PC-3 (cell line): ENCODE measurements at regions not wholly inside any gene's neighbourhood (a gene's known extent, or its start where the extent isn't known, plus 50 kb on each side); places are given as distances from the start of the nearest gene placed in this dataset.

ENCODE experiments used
- ATAC-seq: fragments of 200-7000 bp; cut with Tn5 transposase; 2 replicates; pipeline ENCODE4 v1.9.1; 2020; ENCODE audit warnings: mild to moderate bottlenecking, moderate library complexity
- BruUV-seq: library from RNA; stranded (reverse); fragments of 400-500 nt; replicated peaks from 2 replicates; lab custom pipeline; 2021; lab: Mats Ljungman, UMichigan
- CTCF ChIA-PET: fragments of 300-600 bp; sonication (Branson Sonifier 250); formaldehyde crosslinking; loops from one replicate; lab custom pipeline; 2022; ENCODE audit warnings: antibody characterized with exemption; lab: Charles Lee
- POLR2A ChIA-PET: fragments of 300-600 bp; sonication (Branson Sonifier 250); formaldehyde crosslinking; loops from one replicate; lab custom pipeline; 2022; ENCODE audit warnings: antibody characterized with exemption; ENCODE audit not compliant: unreplicated experiment; lab: Charles Lee
- DNase-seq: peaks from one replicate; pipeline ENCODE4 v3.0.0-alpha.2; 2015
- H2AFZ ChIP-seq: fragments of 300-600 bp; sonication (generic); 2 replicates; pipeline ENCODE4 v1.6.0; 2016; ENCODE audit warnings: antibody characterized with exemption, low read length
- H3F3A ChIP-seq: fragments of 300-600 bp; sonication (generic); one replicate; pipeline ENCODE4 v1.6.0; 2017; ENCODE audit warnings: antibody characterized with exemption, low read length, control low read depth, mild to moderate bottlenecking; ENCODE audit not compliant: unreplicated experiment
- H3K27ac ChIP-seq: fragments of 300-600 bp; sonication (generic); 2 replicates; pipeline ENCODE4 v1.5.1; 2016; ENCODE audit warnings: mild to moderate bottlenecking, low read length
- H3K27me3 ChIP-seq: fragments of 300-600 bp; sonication (generic); 2 replicates; pipeline ENCODE4 v1.6.1; 2016; ENCODE audit warnings: low read length, mixed read lengths
- H3K36me3 ChIP-seq: fragments of 300-600 bp; sonication (generic); 2 replicates; pipeline ENCODE4 v1.6.1; 2016; ENCODE audit warnings: low read depth, mixed run types, low read length, mixed read lengths
- H3K4me1 ChIP-seq: fragments of 300-600 bp; sonication (generic); 2 replicates; pipeline ENCODE4 v1.5.1; 2016; ENCODE audit warnings: low read length; ENCODE audit not compliant: insufficient read depth
- H3K4me2 ChIP-seq: fragments of 300-600 bp; sonication (generic); 2 replicates; pipeline ENCODE4 v1.6.0; 2016; ENCODE audit warnings: low read length
- H3K4me3 ChIP-seq: fragments of 300-600 bp; sonication (generic); 2 replicates; pipeline ENCODE4 v1.5.1; 2016; ENCODE audit warnings: mild to moderate bottlenecking, low read length, mixed read lengths
- H3K79me2 ChIP-seq: fragments of 300-600 bp; sonication (generic); 2 replicates; pipeline ENCODE4 v1.6.1; 2017; ENCODE audit warnings: low read length, mixed read lengths
- H3K9ac ChIP-seq: fragments of 300-600 bp; sonication (generic); 2 replicates; pipeline ENCODE4 v1.6.0; 2016; ENCODE audit warnings: mild to moderate bottlenecking, low read length
- H3K9me2 ChIP-seq: fragments of 300-600 bp; sonication (generic); replicated peaks from 2 replicates; pipeline ENCODE4 v1.6.1; 2016; ENCODE audit warnings: mixed run types, low read length, mixed read lengths
- H3K9me3 ChIP-seq: fragments of 300-600 bp; sonication (generic); 2 replicates; pipeline ENCODE4 v1.6.1; 2016; ENCODE audit warnings: low read length, mixed read lengths
- H4K20me1 ChIP-seq: fragments of 300-600 bp; sonication (generic); 2 replicates; pipeline ENCODE4 v1.6.1; 2016; ENCODE audit warnings: low read length, mixed read lengths
- CTCF ChIP-seq: fragments of 300-600 bp; sonication (generic); conservative IDR thresholded peaks from 2 replicates; pipeline ENCODE4 v1.5.1; 2017; ENCODE audit warnings: antibody characterized with exemption, low read depth, mild to moderate bottlenecking, low read length
- EZH2 ChIP-seq: fragments of 300-600 bp; sonication (generic); IDR thresholded peaks from one replicate; pipeline ENCODE4 v1.6.1; 2017; ENCODE audit warnings: antibody characterized with exemption, mild to moderate bottlenecking, low read length; ENCODE audit not compliant: unreplicated experiment
- EZH2phosphoT487 ChIP-seq: fragments of 300-600 bp; sonication (generic); IDR thresholded peaks from 2 replicates; pipeline ENCODE4 v1.6.1; 2018; ENCODE audit warnings: mild to moderate bottlenecking, antibody characterized with exemption, low read length, borderline replicate concordance
- intact Hi-C: fragments of 100-400 bp; cut with micrococcal nuclease; formaldehyde crosslinking; loops from 2 replicates; pipeline ENCODE4 v1.9.0; 2023

- ChIA-PET POLR2A (no interaction called here), CTCF (no interaction called here)
- DNase-seq (no peak), ATAC-seq (no peak)
- H3K4me2 ChIP-seq: no peak overlapping the region
- H3F3A ChIP-seq: no peaks in the 10 kb centered on the region
- 0 out of 2 replicates have a peak, but pooled peaks cover 3% of the 10 kb centered on the region for H3K36me3 ChIP-seq
- no peaks in the 10 kb centered on the region for H3K79me2 ChIP-seq
- H2AFZ ChIP-seq: no peak overlapping the region
- intact Hi-C loops: no loop called here
- H3K9me3 ChIP-seq: peaks cover 10% of the 10 kb centered on the region; the same call in 1 of the 2 replicates
- no TSS peak for BruUV-seq
- no peak overlapping the region for H3K9ac ChIP-seq
- H3K4me1 ChIP-seq: no peaks in the 10 kb centered on the region
- no peak overlapping the region for H3K4me3 ChIP-seq
- no peaks in the 10 kb centered on the region for H3K27me3 ChIP-seq
- TF ChIP-seq CTCF: no peak
- TF ChIP-seq EZH2: no peak
- TF ChIP-seq EZH2phosphoT487: no peak
- H3K27ac ChIP-seq: no peak overlapping the region
- H4K20me1 ChIP-seq: no peaks in the 10 kb centered on the region
- no peaks in the 10 kb centered on the region for H3K9me2 ChIP-seq
Observed at GRCh38 chr3:27616031-27616430, 106.1 kb downstream of the EOMES start.

- H3F3A ChIP-seq: no peaks in the 10 kb centered on the region
- no peak overlapping the region for H3K4me3 ChIP-seq
- no peaks in the 10 kb centered on the region for H3K79me2 ChIP-seq
- DNase-seq (no peak), ATAC-seq (no peak)
- CTCF ChIA-PET: no interaction called here
- 0 out of 2 replicates have a peak, but pooled peaks cover 3% of the 10 kb centered on the region for H3K36me3 ChIP-seq
- H2AFZ ChIP-seq: no peak overlapping the region
- intact Hi-C loops: no loop called here
- H3K4me1 ChIP-seq: no peaks in the 10 kb centered on the region
- no peak overlapping the region for H3K9ac ChIP-seq
- H3K27me3 ChIP-seq: no peaks in the 10 kb centered on the region
- no TSS peak for BruUV-seq
- no peaks in the 10 kb centered on the region for H4K20me1 ChIP-seq
- TF ChIP-seq EZH2 (no peak), CTCF (no peak), EZH2phosphoT487 (no peak)
- H3K9me2 ChIP-seq: no peaks in the 10 kb centered on the region
- peaks cover 10% of the 10 kb centered on the region; the same call in 1 of the 2 replicates for H3K9me3 ChIP-seq
- POLR2A ChIA-PET: no interaction called here
- no peak overlapping the region for H3K4me2 ChIP-seq
- H3K27ac ChIP-seq: no peak overlapping the region
Observed at GRCh38 chr3:27615555-27615954, 106.6 kb downstream of the EOMES start.

- intact Hi-C loops: no loop called here
- no peaks in the 10 kb centered on the region for H4K20me1 ChIP-seq
- H3K9me3 ChIP-seq: peaks cover 10% of the 10 kb centered on the region; the same call in 1 of the 2 replicates
- ATAC-seq (no peak), DNase-seq (no peak)
- no peak overlapping the region for H3K4me2 ChIP-seq
- TF ChIP-seq CTCF (no peak), EZH2phosphoT487 (no peak), EZH2 (no peak)
- no peaks in the 10 kb centered on the region for H3F3A ChIP-seq
- ChIA-PET POLR2A (no interaction called here), CTCF (no interaction called here)
- no peaks in the 10 kb centered on the region for H3K9me2 ChIP-seq
- no peaks in the 10 kb centered on the region for H3K4me1 ChIP-seq
- H3K79me2 ChIP-seq: no peaks in the 10 kb centered on the region
- no peak overlapping the region for H3K27ac ChIP-seq
- H3K4me3 ChIP-seq: no peak overlapping the region
- H3K9ac ChIP-seq: no peak overlapping the region
- 0 out of 2 replicates have a peak, but pooled peaks cover 3% of the 10 kb centered on the region for H3K36me3 ChIP-seq
- no peak overlapping the region for H2AFZ ChIP-seq
- no peaks in the 10 kb centered on the region for H3K27me3 ChIP-seq
- BruUV-seq: no TSS peak
Observed at GRCh38 chr3:27614592-27614991, 107.5 kb downstream of the EOMES start.
